GM19452 (cell line): ENCODE measurements at regions not wholly inside any gene's neighbourhood (a gene's known extent, or its start where the extent isn't known, plus 50 kb on each side); places are given as distances from the start of the nearest gene placed in this dataset.

Experiments
- ATAC-seq: cut with Tn5 transposase; IDR thresholded peaks from one replicate; pipeline ENCODE4 v1.9.1; 2021; ENCODE audit not compliant: unreplicated experiment

DNA sequence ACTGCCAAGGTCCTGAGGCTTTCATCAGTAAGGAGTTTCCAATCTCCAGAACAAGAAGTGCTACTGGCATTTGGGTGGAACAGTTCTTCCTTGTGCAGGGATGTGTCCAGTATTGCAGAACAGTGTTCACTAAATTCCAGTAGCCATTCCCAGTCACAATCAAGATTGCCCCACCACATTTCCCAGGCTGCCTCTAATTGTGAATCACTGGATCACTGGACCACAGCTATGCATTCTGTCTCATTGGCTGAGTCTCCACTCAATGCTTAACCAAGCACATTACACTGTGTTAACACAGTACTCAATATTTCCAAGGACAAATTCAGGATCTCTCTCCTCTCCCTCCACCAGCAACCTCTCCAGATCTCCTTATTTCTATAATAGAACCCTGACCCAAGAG lies 160.2 kb upstream of the CCDC150 start:
- ATAC-seq: no peak

DNA sequence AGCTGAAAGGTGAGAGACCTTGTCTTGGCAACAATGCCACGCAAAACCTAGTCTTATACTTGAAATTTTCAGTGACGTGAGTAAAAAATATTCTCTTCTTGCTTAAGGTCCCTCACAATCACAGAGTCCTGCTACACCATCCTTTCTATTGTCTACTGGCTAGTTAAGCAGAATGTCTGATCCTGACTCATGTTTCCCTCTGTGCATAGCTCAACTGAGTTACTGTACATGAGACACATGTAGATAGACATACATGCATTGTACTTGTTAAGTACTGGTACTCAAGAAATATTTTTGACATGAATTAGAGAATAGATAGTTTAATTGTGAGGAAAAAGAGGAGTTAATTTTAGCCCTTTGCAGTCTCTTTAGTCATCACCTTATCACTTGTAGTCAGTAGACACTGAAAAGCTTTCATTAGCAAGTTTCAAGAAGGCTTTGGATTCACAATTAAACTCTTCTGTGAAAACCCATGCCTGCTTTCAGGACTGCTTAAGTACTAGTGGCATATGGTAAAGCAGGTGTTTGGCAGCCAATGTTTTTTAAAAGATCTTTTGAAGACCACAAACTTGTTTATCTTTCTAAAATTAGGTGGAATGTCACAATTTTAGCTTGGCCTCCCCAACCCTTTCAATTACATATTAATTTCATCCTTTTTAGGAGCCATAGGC lies 158.7 kb upstream of the CCDC150 start:
- no peak for ATAC-seq

DNA sequence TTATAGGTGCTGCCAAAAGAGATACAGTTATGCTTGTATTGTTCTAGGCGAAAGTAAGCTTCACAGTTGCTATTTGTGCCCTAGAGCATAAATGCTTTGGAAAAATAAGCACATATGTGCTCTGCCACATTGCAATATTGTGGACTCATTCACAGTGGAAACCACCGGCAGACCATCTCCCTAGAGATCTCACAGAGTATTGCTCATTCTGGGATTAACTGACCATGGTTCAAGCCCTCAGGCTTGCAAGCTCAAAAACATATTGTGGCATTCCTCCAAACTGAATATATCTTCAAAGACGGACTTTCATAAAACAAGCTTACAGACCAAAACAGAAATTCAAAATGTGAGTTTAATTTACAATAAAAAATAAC lies 158.2 kb upstream of the CCDC150 start:
- ATAC-seq: no peak

DNA sequence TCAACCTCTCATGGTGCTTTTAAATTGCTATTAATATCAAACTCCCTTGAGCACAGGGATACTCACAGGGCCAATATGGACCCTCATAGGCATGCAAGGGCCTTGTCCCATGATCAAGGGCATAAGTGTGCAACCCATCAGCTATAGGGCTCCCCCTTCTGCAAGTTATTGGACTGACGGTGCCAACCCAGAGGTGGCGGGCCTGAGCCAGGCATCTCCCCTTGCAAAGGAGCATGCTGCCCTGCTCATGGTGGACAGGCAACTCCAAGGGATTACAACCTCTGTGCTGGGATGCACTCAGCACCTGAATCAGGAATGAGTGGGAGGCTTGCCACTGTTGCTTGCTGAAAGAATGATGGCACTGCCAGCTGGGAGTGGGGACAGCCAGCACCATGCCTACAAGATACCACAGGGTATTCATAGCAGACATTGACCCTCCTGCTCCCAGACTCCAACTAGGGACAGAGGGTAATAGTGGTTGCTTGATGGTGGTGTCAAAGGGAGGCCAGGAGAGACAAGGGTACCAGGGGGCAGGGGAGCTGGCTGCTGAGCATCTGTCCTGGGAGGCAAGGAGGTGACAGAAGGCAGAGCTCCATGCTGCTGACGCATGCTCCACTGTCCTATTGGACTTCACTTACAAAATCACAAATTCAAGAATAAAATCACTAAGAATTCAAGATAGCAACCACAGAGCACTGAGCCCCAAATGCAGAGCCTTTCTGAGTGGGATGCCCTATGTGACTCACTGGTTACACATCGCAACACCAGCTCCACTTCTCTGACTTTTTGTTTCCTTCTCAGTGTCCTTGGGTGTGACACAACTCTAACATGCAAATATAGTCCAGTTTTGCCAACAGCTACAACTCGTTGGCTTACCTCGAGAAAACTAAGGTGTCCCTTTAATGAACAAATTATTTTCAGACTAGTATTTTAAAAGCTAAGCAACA lies 157.1 kb upstream of the CCDC150 start:
- ATAC-seq: no peak

DNA sequence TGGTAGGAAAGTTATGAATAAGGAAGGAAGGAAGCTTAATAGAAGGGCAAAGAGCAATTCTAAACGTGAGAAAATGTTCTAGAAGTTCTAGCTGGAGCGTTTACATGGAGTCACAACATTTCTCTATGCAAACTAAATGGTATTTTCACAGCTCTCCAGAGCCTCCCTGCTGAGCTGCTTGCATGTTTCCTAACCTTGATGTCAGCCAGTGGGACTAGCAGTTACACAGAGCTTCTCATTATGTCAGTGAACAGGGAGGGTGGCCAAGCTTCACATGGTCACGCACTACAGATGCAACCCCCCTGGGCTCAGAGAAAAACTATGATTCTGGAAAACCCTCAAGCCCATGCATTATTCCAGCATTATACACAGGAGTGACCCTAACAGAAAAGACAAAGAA lies 153.4 kb upstream of the CCDC150 start:
- no peak for ATAC-seq

DNA sequence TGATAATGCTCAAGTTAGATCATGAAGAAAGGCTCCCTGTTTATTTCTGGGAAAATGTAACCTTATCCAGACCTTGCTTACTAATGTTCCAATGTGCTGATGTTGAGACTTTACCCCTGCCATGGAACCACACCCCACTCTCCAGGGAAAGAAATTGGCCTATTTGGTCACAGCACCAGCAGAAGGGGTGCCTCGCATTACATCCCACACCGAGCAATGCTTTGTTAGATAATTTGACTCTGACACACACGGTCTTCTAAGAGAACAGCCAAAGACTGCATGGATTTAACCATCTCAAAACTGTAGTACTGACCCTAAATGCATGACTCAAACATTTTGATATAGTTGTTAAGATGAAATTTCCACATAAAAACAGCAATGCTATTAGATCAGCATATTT lies 152.1 kb upstream of the CCDC150 start:
- ATAC-seq: no peak

DNA sequence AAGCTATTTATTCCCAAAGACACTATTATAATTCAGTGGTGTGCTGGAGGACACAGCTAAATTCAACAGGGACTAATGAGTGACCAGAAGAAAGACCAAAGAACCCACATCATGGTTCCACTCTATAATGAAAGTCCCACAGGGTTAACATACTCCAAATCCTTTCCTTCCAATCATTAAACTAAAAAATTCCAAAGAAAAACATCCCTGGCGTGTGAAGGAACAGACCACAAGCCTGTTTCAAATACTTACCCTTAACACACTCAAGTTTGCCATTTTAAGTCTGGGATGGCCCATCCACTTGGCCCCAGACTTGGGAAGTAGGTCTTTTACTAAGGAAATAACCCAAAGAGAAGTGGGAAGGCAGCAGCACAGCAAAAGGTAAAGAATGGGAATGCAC lies 150.1 kb upstream of the CCDC150 start:
- ATAC-seq: no peak

DNA sequence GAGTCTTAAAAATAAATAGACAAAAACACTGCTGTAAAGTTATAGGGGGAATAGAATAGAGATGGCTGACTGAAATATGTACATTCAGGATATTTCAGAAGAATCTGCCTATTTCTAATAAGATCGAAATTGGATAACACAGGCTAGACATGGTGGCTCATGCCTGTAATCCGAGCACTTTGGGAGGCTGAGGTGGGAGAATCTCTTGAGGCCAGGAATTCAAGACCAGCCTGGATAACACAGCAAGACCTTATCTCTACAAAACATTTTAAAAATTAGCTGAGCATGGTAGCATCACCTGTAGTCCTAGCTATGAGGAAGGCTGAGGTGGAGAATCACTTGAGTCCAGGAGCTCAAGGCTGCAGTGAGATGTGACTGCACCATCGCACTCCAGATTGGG lies 146.6 kb upstream of the CCDC150 start:
- no peak for ATAC-seq

DNA sequence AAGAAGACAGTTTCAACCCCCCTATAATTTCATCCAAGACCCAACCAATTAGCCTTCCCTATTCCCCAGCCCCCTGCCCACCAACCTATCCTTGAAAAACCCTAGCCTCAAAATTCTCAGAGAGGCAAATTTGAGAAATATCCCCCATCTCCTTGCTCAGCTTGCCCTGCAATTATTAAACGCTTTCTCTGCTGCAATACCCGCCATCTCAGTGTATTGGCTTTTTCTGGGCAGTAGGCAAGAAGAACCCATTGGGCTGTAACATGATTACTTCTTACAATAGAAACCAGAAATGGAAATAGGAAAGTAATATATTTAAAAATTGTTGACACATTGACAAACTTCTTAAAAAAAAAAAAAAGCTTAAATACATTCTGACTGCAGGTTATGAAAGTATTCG lies 140.6 kb upstream of the CCDC150 start:
- no peak for ATAC-seq

DNA sequence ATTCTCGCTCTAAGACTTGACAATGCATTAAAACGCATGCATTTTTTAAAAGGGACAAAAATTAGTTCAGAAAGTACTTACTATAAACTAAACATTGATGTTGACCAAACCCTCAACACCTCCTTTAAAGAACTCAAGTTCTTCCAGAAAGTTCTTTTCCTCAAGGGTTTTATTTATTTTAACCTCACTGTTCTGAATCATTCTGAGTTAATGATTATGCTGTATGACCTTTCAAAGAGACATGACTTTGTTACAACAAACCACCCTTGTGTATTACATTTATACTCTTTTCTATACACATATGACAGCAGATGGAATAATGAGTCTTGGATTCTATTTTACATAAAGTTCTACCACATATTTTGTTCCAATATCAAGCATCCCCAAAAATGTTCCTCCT lies 139.8 kb upstream of the CCDC150 start:
- no peak for ATAC-seq

DNA sequence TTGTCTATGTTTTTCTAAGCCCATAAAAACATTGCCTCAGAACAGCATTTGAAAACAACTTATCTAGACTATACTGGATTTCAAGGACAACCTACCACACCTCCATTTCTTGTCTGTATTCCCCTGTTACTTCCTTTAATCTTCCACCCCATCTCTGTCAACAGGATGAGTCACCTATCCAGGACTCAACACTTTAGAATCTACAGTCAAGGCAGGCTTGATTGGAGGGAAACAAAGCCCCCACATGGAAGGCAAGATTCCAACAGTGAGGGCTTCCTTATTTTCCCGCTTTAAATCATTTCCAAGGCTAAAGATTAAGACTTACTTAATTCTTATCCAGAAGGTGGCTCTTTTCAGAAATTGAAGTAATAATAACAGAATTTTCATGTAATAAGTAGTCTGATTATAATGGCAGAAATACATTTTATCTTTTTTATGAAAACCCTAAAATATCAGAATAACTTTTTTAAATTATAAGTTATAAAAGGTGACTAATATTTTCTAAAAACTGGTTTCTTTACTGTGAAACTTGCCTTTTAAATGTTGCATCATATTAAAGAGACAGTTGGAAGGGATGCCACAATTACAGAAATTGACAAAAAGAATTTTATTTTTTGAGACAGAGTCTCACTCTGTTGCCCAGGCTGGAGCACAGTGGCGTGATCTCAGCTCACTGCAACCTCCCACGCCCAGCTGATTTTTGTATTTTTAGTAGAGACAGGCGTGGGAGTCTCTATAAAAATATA lies 138.7 kb upstream of the CCDC150 start:
- no peak for ATAC-seq

DNA sequence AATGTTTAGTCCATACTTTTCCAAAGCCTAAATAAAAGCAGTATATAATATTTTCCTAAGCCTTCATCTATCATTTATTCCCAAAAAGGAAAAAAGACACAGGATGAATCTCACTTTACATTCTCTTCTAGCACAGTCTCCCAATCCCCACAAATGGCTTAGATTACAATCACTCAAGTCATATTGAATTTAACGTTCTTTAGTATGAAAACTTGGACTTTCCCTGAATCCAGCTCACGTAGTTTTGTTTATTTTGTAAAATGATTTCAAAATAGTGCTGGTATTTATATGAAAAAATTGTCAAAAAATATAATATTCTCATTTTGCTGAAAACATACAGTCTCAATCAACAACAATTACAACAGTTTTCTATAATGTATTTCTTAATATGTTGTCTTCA lies 137.7 kb upstream of the CCDC150 start:
- no peak for ATAC-seq

DNA sequence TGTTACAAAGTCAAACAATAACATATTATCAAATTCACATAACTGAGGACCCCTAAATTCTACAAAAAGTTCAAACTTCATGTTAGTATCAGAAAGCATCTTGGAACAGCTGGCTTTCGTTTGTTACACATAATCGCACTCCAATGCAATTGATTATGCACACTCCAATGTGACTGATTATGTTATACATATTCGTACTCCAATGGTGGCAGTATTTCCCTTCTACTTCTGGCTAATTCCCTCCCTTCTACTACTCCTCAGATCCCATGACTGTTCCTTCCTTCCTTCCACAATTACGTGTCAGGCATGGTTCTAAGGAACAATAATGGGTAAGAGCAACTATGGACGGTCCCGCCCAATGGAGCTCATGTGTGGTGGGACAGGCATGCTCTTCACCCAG lies 137.1 kb upstream of the CCDC150 start:
- ATAC-seq: no peak

DNA sequence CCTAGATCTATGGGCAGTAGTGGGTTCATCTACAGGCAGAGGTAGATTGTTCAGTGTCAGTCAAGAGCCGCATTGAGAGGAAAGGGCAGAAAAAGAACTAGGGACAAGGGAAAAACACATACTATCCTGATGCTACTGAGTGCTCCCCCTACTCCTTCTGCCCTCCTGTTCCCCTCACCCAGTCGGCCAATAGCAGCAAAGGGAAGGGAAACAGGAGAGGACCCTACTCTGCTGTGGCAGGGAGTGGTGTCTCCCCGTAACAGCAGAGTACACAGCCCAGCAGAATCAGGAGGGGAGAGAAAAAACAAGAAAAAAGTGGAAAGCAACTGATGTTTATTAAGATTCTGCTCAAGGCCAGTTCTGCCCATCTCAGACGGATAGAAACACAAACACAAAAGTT lies 136.1 kb upstream of the CCDC150 start:
- ATAC-seq: no peak

DNA sequence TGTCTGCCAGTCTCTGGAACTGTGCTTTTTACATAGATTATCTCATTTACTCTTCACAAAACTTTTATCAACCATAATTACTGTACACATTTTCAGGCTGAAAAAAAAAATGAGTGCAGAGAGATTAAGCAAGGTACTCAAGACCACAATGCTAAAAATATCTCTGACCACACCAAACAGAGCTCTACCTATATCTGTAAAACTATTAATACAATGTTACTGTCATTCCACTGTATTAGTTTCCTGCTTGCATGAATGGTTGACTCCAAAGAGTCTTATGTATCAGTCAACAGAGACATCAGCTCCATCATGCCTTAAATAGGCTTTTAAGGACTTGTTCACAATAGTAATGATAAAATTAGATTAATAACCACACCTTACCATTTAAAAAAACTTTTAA lies 134.7 kb upstream of the CCDC150 start:
- ATAC-seq: no peak

DNA sequence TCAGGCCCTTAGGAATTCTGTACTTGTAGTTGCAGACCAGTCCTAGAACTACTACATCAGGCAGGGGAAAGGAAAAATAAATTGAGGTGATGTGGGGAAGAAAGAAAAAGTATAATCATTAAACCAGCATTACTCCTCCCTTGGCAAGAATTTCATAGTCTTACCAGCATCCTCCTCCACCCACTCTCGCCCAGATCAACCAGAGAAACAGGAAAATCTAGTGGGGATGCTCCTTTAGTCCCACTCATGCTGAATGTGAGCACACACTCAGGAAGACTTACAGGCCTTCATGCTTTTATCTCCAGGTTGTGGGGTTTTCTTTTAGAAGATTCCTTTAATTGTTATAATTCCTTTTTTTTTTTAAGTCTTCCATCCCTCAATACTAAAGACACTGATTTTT lies 129.3 kb upstream of the CCDC150 start:
- no peak for ATAC-seq

DNA sequence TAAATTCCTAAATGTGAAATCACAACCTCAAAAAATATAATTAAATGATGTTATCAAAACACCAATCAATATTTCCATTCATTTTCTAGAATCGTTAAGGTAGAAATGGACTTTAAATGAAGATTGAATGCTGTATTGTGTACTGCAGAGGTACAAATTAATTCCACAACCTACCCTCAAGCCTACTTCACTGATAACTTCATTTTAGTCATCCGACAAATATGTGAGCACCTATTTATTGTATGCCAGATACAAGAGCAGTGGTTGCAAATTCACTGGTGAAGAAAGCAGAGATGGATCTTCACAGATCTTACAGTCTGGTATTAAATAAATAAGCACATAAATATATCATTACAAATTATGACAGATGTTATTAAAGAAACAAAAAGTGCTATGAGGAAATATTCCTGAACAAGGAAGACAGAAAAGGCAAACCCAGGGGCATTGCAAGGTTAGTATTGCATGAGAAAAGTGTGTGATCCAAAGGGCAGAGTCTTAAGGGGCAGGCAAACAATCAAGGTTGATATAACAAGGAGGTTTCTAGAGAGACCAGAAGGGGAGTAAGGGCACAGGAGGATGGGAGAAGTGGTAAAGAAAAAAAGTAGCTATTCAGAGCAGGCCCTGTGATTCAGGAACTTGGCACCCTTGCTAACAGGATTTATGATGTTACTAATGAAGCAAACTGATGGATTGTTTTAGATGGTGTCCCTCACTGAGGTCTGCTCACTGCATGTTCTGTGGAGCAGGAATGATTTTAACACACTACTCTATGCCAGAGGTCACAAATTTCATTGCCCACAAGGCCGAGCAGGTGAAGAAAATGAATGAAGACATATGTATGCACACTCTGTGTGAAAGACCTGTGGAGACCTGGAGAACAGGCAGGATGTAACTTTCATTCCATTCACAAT lies 128.0 kb upstream of the CCDC150 start:
- ATAC-seq: no peak

DNA sequence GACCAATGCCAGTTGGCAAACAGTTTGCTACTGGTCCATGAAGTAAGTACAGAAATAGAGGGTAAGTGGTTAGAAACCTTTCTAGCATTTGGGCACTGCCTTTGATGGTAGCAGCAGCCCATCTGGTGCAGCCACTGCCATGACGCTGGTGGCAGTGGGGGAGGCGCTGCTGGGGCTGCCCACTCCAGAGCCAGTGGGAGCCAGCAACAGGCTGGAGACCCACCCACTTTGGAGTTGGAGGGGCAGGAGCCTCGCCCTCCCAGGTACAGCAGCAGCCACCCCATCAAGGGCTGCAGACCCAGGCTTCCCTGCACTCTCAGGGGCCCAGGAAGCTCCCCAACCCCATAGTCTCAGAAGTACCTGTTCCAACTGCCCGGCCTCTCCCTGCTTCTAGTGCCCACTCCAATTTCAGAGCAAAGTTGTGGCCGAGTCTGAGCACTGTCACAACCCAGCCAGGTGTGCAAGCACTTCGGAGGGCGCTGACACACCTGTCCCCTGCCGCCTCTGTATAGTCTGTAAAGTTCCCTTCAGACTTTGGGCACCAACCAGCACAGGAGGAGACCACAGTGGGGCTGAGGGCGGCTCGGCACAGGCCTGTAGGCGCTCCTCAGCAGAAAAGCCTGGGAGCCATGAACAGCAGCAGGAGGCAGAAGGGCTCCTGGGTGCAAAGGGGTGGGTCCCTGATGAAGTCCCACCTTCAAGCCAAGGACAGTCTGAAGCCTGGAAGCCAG lies 125.6 kb upstream of the CCDC150 start:
- no peak for ATAC-seq

DNA sequence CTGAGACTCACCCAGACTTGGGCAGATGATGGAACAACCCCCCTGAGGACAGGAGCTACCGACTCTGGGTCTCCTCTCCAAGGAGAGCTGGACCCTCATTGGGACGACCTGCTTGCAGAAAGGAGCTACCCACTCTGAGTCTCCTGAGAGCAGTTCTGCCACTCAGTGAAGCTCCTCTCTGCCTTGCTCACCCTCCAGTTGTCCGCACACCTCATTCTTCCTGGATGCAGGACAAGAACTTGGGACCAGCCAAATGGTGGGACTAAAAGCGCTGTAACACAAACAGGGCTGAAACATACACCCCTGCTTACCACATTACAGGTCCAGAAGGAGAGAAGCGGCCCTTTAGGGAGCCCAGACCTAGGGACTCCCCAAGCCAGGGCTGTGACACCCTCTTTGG lies 124.9 kb upstream of the CCDC150 start:
- ATAC-seq: no peak

DNA sequence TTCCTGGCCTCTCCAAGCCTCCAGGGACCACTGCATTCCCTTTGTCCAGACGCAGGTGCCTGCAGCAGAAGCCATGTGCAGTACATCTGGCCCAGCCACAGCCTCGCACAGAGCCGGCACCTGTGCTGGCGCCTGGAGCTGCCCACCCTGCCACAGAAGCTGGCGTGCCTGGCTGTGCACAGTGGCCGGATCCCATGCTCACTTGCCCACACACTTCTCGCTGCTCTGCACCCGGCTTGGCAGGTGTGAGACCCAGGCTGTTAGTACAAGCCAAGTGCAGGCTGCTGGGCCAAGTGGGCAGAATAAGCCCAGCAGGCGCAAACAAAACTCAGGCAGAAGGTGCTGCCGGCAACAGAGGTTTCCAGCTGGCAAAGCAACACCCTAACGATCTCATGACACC lies 124.5 kb upstream of the CCDC150 start:
- ATAC-seq: no peak
